ENCODE measurements at regions not wholly inside any gene's neighbourhood (a gene's known extent, or its start where the extent isn't known, plus 50 kb on each side); places are given as distances from the start of the nearest gene placed in this dataset.

- no peak overlapping the region for H3K4me2 ChIP-seq (ENCODE audit: insufficient read depth, low read length)
- TF ChIP-seq POLR2A (IDR thresholded peaks at IDR 0.05; ENCODE audit: low read depth, low read length), result no peak
- no peak for TF ChIP-seq POLR2AphosphoS5 (IDR thresholded peaks at IDR 0.05; ENCODE audit: insufficient read depth, low read depth, low read length)
- no peak for TF ChIP-seq JUN (IDR thresholded peaks at IDR 0.05; ENCODE audit: borderline replicate concordance, insufficient read depth, insufficient read length, low read depth)
- no peak for TF ChIP-seq GATA2 (IDR thresholded peaks at IDR 0.05; ENCODE audit: insufficient read depth, insufficient read length, low read depth, low read length)
- TF ChIP-seq MYC (IDR thresholded peaks at IDR 0.05; ENCODE audit: low read depth, low read length), result no peak
- TF ChIP-seq EZH2 (IDR thresholded peaks at IDR 0.05; ENCODE audit: borderline replicate concordance, low read depth, low read length, severe bottlenecking), result no peak
- no peak for TF ChIP-seq MAX (IDR thresholded peaks at IDR 0.05; ENCODE audit: insufficient read depth, insufficient read length)
- TF ChIP-seq FOS (IDR thresholded peaks at IDR 0.05; ENCODE audit: borderline replicate concordance, insufficient read depth, low read length), result no peak
- no peak for TF ChIP-seq CTCF (IDR thresholded peaks at IDR 0.05; ENCODE audit: extremely low read depth in 1 of 2, insufficient read depth in 1 of 2, low read depth in 1 of 2, low read length in 2 of 2)
- H3K9me3 ChIP-seq (replicated peaks; ENCODE audit: control insufficient read depth, insufficient read depth, low read length), result no peaks in the 10 kb centered on the region
- no peak overlapping the region for H3K27ac ChIP-seq (ENCODE audit: insufficient read depth, low read depth, low read length)
- no peak overlapping the region for H2AFZ ChIP-seq (ENCODE audit: low read depth, low read length)
- FAIRE-seq (no peak), DNase-seq (ENCODE audit: low read depth, low spot score) (no peak)
- dilution Hi-C loops (cut with MboI; ENCODE audit: extremely low pct_ligation_motif_present, low sequenced_read_pairs), result no loop called here
- no peaks in the 10 kb centered on the region for H3K27me3 ChIP-seq (ENCODE audit: control insufficient read depth in 2 of 2, insufficient read depth in 2 of 2, low read length in 2 of 2)
- H4K20me1 ChIP-seq (replicated peaks; ENCODE audit: control insufficient read depth, extremely low read depth, insufficient read depth, low read length), result no peaks in the 10 kb centered on the region
- intact Hi-C loops (cut with micrococcal nuclease), result no loop called here
- H3K4me3 ChIP-seq (replicated peaks in 1 of 3; ENCODE audit: insufficient read depth in 1 of 3, low read depth in 1 of 3, low read length in 3 of 3), result no peak overlapping the region
- POLR2A ChIA-PET, result no interaction called here
- no peaks in the 10 kb centered on the region for H3K4me1 ChIP-seq (ENCODE audit: control insufficient read depth, extremely low read depth, insufficient read depth, low read length)
- no peaks in the 10 kb centered on the region for H3K9me1 ChIP-seq (replicated peaks; ENCODE audit: control insufficient read depth, extremely low read depth, insufficient read depth, low read length)
- BruUV-seq (replicated peaks), result no TSS peak
- H3K36me3 ChIP-seq (ENCODE audit: control insufficient read depth in 2 of 2, extremely low read depth in 1 of 2, insufficient read depth in 2 of 2, low read length in 2 of 2), result no peaks in the 10 kb centered on the region
- CTCF ChIA-PET, result no interaction called here
- H3K79me2 ChIP-seq (ENCODE audit: control insufficient read depth, insufficient read depth, low read length), result no peaks in the 10 kb centered on the region
- H3K9ac ChIP-seq (replicated peaks; ENCODE audit: extremely low read depth, insufficient read depth, low read length), result no peak overlapping the region
Measured at GRCh38 chrX:5536261-5536660, 692.4 kb downstream of the NLGN4X start.
